Bronchial epithelial cell (primary cell): ENCODE measurements at regions not wholly inside any gene's neighbourhood (a gene's known extent, or its start where the extent isn't known, plus 50 kb on each side); places are given as distances from the start of the nearest gene placed in this dataset.
A peak's percentile ranks its signal among the peaks of the same experiment; 100 is the strongest.

Source experiments
- DNase-seq: peaks from one replicate; pipeline ENCODE4 v3.0.0-alpha.2; 2010; ENCODE audit warnings: low read depth
- FAIRE-seq: peaks from 2 replicates; lab custom pipeline; 2011; peaks lifted over from hg19 to GRCh38; lab: Jason Lieb, UNC
- H3K27me3 ChIP-seq: 2 replicates; pipeline ENCODE4 v1.5.1; 2011; ENCODE audit warnings: low read length; ENCODE audit not compliant: control insufficient read depth, insufficient read depth
- H3K36me3 ChIP-seq: 2 replicates; pipeline ENCODE4 v1.5.1; 2011; ENCODE audit warnings: low read length; ENCODE audit not compliant: control insufficient read depth, insufficient read depth
- H3K4me3 ChIP-seq: 2 replicates; pipeline ENCODE4 v1.5.1; 2011; ENCODE audit warnings: mild to moderate bottlenecking, low read depth, low read length, control low read depth
- TF ChIP-seq, protein P1 (sequence below): IDR thresholded peaks from 2 replicates; pipeline ENCODE4 v1.5.1; 2011; ENCODE audit warnings: mild to moderate bottlenecking, moderate library complexity, low read length, control low read depth, inconsistent platforms; ENCODE audit not compliant: insufficient read depth, severe bottlenecking

DNA sequence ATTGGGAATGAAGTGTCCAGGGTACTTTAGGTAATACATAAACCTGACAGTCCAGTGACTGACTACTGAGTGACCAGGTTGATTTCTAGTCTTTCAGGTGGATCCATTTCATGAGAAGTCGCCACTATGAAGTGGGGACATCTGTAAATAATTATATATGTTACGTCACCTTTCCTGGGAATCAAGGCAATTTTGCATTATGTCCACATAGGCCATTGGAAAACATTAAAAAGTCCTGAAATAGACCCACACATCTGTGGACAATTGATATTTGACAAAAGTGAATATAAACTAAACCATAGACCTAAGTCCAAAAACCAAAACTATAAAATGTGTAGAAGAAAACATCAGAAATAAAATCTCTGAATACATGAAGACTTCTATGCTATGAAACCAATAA is 231.5 kb downstream of the C6orf118 start:
- TF ChIP-seq, protein P1, sequence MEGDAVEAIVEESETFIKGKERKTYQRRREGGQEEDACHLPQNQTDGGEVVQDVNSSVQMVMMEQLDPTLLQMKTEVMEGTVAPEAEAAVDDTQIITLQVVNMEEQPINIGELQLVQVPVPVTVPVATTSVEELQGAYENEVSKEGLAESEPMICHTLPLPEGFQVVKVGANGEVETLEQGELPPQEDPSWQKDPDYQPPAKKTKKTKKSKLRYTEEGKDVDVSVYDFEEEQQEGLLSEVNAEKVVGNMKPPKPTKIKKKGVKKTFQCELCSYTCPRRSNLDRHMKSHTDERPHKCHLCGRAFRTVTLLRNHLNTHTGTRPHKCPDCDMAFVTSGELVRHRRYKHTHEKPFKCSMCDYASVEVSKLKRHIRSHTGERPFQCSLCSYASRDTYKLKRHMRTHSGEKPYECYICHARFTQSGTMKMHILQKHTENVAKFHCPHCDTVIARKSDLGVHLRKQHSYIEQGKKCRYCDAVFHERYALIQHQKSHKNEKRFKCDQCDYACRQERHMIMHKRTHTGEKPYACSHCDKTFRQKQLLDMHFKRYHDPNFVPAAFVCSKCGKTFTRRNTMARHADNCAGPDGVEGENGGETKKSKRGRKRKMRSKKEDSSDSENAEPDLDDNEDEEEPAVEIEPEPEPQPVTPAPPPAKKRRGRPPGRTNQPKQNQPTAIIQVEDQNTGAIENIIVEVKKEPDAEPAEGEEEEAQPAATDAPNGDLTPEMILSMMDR = no peak
- FAIRE-seq (no peak), DNase-seq (no peak)
- Histone ChIP-seq H3K27me3 (no peaks in the 10 kb centered on the region), H3K4me3 (no peak overlapping the region), H3K36me3 (no peaks in the 10 kb centered on the region)

DNA sequence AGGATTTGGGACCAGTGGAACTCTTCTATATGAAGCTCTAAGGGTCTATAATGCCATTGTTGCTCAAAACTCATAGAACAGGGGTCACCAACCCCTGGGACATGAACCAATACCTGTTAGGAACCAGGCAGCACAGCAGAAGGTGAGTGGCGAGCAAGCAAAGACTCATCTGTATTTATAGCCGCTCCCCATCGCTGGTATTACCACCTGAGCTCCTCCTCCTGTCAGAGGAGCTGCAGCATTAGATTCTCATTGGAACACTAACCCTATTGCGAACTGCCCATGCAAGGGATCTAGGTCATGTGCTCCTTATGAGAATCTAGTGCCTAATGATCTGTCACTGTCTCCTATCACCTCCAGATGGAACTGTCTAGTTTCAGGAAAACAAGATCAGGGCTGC is 237.5 kb downstream of the C6orf118 start:
- no peaks in the 10 kb centered on the region for H3K27me3 ChIP-seq
- TF ChIP-seq, protein P1 = no peak
- no peaks in the 10 kb centered on the region for H3K36me3 ChIP-seq
- H3K4me3 ChIP-seq = no peak overlapping the region
- DNase-seq (no peak), FAIRE-seq (no peak)

DNA sequence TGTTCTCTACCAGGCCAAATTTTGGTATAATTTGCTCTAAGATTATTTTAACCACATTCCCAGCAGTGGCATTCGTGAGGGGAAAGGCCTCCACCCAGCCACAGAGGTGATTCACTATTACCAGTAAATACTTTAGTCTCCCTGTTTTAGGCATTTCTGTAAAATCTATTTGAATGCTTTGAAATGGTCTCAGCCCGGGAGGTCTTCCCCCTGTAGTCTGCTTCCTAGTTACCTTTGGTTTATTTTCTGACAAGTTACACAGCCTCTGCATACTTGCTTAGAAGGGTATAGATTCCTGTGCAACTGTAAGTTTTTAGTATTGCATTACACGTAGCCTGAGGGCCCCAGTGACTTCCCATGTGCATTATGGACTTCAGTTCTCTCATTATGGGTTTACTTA is 248.7 kb downstream of the C6orf118 start:
- Histone ChIP-seq H3K36me3 (no peaks in the 10 kb centered on the region), H3K4me3 (no peak overlapping the region), H3K27me3 (no peaks in the 10 kb centered on the region)
- DNase-seq (peak; percentile 4), FAIRE-seq (no peak)
- TF ChIP-seq, protein P1 = no peak

GRCh38 chr6:165059032-165059431 is 250.4 kb downstream of the C6orf118 start:
- DNase-seq = peak; percentile 58
- FAIRE-seq = no peak

GRCh38 chr6:165056292-165056691 is 253.1 kb downstream of the C6orf118 start:
- FAIRE-seq = no peak
- Histone ChIP-seq H3K27me3 (no peaks in the 10 kb centered on the region), H3K4me3 (no peak overlapping the region), H3K36me3 (no peaks in the 10 kb centered on the region)
- TF ChIP-seq, protein P1 = no peak
- DNase-seq = no peak

More at GRCh38 chr6:165059032-165059431, 250.4 kb downstream of the C6orf118 start:
- Histone ChIP-seq H3K36me3 (no peaks in the 10 kb centered on the region), H3K4me3 (no peak overlapping the region), H3K27me3 (no peaks in the 10 kb centered on the region)
- TF ChIP-seq, protein P1 = no peak

DNA sequence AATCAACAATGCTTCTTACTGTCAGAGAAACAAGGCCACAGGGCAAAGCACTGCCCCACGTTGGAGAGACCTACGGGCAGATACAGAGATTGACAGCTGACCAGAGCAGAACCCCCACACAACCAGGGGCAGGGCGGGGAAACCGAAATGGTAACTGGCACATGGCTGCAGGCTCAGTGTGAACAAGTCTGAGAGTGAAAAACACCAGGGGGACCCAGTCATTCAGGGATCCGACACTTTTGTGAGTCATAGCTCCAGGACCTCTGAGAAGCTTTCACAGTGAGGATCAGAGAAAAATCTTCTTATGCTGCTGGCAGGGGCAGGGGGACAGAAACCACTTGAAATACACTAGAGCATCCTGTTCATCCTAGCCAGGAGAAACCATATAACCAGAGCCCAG is 254.2 kb downstream of the C6orf118 start:
- FAIRE-seq (no peak), DNase-seq (peak; percentile 35)
- Histone ChIP-seq H3K27me3 (no peaks in the 10 kb centered on the region), H3K36me3 (no peaks in the 10 kb centered on the region), H3K4me3 (no peak overlapping the region)
- TF ChIP-seq, protein P1 = no peak
